GM12892 (cell line): ENCODE measurements at regions not wholly inside any gene's neighbourhood (a gene's known extent, or its start where the extent isn't known, plus 50 kb on each side); places are given as distances from the start of the nearest gene placed in this dataset.
"Not testable (repeated sequence)": the region's sequence is repeated elsewhere in the genome, so short reads cannot be mapped to it uniquely, and the experiment has no call there.

ENCODE experiments used
- DNase-seq: peaks from one replicate; pipeline ENCODE4 v3.0.0; 2011; ENCODE audit not compliant: insufficient read length
- FAIRE-seq: peaks from 2 replicates; lab custom pipeline; 2011; peaks lifted over from hg19 to GRCh38; lab: Jason Lieb, UNC
- POLR2A ChIP-seq: IDR thresholded peaks from 2 replicates; pipeline ENCODE4 v1.6.1; 2011; ENCODE audit warnings: low read depth, low read length, control low read depth
- POLR2AphosphoS5 ChIP-seq: IDR thresholded peaks from 2 replicates; pipeline ENCODE4 v1.6.1; 2011; ENCODE audit warnings: low read depth, low read length, control low read depth
- TAF1 ChIP-seq: IDR thresholded peaks from 2 replicates; pipeline ENCODE4 v1.6.1; 2011; ENCODE audit warnings: low read depth, mild to moderate bottlenecking, control low read depth, low read length, borderline replicate concordance

DNA sequence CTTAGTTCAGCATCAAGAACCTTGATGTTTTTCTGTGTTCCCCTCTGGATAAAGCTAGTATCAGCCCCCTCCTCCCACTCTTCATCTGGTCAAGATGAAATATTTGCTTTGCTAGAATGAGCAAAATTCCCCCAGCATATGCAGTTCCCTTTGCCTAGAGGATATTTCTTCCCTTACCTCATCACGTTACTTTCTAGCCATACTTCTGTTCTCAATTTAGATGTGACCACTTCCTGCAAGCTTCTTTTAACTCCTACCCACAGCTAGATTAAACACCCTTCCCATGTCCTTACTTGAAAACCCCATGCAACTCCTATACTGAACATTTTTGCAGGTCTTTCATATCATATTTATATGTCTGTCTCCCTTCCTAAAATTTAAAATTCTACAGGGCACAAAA, 178.9 kb upstream of the TUSC1 start:
- TF ChIP-seq TAF1, result no peak
- no peak for TF ChIP-seq POLR2A
- TF ChIP-seq POLR2AphosphoS5, result no peak
- FAIRE-seq, result no peak
- DNase-seq, result no peak

DNA sequence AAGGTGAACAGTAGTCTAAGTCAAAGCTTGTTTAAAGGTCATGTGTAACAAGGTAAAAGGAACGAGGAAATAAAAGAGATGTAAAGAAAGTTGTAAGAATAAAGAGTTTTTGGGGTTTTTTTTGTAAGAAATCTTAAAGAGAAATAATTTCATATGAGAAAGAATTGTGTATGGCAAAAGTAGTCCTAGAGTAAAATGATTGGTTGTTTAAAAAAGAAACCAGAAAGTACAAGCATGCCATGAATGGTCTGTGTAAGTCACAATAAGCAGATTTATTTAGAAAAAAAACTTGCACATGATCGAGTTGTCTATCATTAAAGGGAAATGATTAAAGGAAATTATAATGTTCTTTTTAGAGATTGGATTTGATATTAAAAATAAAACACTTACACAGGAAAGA, 172.6 kb upstream of the TUSC1 start:
- TF ChIP-seq POLR2A (no peak), TAF1 (no peak), POLR2AphosphoS5 (no peak)
- DNase-seq, result no peak
- no peak for FAIRE-seq

DNA sequence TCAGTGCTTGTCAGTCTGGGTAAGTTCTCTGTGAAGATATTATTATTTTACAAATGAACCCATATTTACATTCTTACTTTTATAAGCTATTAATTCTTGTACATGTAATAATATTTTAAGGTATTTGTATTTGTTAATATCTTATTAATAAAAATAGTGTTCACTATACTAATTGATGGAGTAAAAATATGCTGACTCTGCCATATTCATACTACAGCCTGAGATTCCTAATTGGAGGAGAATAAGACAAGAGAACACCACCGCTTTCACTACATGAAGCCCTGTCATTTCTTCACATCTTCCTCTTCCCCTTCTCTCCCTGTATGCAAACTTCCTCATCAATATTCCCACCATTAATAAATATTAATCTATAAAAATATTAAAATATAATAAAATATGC, 167.6 kb upstream of the TUSC1 start:
- TF ChIP-seq POLR2AphosphoS5 (no peak), TAF1 (no peak), POLR2A (no peak)
- FAIRE-seq, result no peak
- no peak for DNase-seq

DNA sequence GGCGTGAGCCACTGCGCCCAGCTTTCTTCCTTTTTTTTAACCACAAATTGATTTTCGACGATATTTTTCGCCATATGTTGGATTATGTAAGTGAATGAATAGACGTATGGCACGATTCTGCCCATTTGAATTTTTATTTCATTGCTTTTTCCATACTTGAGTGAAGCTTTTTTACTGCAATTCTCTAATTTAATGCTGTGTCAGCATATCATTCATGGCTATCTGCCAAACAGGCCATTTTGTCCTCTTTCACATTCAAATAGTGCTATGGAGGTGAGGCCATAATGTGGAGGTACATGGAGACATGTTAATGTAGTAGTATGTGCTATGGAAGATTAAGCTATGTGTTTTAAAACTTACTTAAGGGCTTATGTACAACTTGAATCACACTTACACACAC, 152.1 kb upstream of the TUSC1 start:
- FAIRE-seq (no peak), DNase-seq (no peak)
- TF ChIP-seq POLR2A (no peak), POLR2AphosphoS5 (no peak), TAF1 (no peak)

DNA sequence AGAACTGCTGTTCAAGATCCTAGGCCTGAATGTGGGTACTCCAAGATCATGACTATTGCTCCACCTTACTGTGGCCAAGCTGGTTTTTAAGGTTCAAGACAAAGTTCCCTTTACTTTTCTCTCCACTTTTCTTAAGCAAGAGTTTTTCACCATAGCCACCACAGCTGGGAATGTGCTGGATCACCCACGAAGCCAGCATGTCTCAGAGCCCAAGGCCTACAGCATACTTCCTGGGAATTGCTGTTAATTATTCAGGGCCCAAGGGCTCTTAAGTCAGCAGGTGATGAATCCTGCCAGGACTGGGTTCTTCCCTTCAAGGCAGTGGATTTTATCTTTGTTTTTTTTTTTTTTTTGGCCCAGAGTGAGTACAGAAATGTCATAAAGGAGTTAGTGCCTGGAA, 149.4 kb upstream of the TUSC1 start:
- no peak for FAIRE-seq
- TF ChIP-seq POLR2A, result no peak
- TF ChIP-seq POLR2AphosphoS5, result no peak
- no peak for TF ChIP-seq TAF1
- DNase-seq, result no peak

DNA sequence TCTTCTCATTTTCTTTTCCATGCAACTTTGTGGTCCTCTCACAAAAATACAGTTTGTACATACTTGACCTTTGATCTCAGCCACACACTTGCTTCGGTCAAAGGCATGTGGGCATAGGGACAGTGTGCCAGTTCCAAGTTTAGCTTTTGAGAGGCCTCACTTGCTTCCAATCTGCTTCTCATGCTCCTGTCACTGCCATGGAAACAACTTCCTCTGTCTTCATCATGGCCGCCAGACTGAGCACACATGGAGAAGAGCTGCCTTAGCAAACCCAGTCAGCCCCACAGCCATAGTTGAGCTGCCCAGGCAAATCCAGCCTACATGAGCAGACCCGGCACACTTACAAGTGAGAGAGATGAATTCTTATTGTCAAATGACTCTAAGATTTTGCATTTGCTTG, 138.2 kb upstream of the TUSC1 start:
- DNase-seq (no peak), FAIRE-seq (no peak)
- TF ChIP-seq POLR2A (no peak), TAF1 (no peak), POLR2AphosphoS5 (no peak)

DNA sequence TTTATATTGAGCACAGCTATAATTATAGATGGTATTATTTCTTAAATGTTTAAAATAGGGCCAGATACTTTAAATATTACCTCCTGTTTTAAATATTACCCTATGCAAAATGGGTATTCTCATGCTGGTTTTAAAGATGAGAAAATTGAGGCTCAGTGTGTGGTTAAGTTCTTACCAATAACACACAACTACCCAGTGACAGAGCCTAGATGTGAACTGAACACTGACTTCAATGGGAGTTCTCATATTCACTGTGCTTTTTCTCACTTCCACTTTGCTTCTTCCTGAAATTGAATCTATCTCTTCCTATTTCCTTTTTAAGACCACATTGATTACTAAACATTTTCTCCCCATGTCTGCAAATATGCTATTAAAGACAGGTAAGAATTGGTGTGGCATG, 135.8 kb upstream of the TUSC1 start:
- FAIRE-seq (no peak), DNase-seq (no peak)
- TF ChIP-seq POLR2AphosphoS5 (no peak), POLR2A (no peak), TAF1 (no peak)

DNA sequence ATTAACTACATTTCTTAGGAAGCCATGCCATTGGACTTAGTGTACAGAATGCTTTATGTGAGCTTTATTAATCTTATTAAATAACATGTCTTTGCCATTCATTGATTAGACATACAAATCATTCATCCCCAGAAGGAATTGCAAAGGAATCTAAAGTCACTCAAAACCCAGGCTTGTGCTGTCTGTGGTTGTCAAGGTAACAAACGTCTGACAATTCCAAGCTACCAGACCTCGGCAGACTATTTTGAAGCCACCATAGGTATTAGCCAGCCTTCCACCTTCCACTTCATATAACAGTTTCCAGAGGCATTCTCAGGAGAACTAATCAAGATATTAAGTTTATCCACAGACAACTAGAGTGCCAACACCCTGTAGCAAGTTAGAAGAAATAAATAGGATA, 135.2 kb upstream of the TUSC1 start:
- DNase-seq (no peak), FAIRE-seq (no peak)

DNA sequence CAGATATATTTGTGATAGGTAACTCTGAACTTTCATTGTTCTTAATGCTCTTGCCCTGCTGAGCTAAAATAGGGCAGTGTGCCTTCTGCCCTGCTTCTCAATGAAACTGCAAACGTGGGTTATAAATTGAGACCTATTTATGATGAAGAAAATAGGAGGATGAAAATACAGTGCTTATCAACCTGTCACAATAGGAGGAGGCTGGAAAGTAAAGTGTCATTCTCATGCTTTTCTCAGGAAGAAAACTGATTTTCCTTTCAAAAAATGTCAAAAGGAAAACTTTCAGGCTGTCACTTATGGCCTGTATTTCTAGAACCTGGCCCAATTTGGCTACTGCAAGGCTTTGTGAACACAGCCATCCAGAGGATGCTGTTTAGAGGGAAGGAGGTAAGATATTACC, 130.3 kb upstream of the TUSC1 start:
- no peak for DNase-seq
- TF ChIP-seq TAF1 (no peak), POLR2A (no peak), POLR2AphosphoS5 (no peak)
- FAIRE-seq, result no peak

More for the DNA sequence above, 135.2 kb upstream of the TUSC1 start:
- TF ChIP-seq POLR2AphosphoS5 (no peak), TAF1 (no peak), POLR2A (no peak)

DNA sequence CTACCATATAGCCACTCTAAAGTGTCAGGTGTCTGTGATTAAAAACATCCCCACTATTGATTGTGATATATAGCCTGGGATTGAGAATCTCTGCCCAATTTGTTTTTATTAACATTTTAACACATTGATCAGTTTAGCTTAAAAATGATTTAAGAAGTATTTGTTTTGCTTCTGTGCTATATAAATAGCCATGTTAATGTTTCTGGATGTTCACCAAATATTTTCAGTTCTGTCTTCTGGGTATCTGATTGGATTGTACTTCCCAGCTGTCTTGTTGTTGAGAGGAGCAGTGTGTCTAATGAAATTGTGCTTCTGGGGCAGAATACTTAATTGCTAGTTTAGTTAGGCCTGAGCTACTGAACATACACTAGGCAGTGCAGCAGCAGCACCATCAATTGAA, 126.6 kb upstream of the TUSC1 start:
- DNase-seq (no peak), FAIRE-seq (no peak)
- TF ChIP-seq TAF1, result no peak
- TF ChIP-seq POLR2A, result no peak
- no peak for TF ChIP-seq POLR2AphosphoS5

DNA sequence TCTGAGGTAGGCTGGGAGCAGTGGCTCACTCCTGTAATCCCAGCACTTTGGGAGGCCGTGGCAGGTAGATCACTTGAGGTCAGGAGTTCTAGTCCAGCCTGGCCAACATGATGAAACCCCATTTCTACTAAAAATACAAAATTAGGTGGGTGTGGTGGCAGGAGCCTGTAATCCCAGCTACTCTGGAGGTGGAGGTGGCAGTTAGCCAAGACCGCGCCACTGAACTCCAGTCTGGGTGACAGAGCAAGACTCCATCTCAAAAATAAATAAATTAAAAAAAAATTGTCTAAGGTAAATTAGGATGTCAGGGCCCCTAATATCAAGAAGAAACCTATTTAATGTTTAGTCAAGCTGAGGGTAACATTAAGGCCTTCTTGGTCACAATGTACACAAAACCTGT, 123.7 kb upstream of the TUSC1 start:
- not testable (repeated sequence) for FAIRE-seq, DNase-seq

DNA sequence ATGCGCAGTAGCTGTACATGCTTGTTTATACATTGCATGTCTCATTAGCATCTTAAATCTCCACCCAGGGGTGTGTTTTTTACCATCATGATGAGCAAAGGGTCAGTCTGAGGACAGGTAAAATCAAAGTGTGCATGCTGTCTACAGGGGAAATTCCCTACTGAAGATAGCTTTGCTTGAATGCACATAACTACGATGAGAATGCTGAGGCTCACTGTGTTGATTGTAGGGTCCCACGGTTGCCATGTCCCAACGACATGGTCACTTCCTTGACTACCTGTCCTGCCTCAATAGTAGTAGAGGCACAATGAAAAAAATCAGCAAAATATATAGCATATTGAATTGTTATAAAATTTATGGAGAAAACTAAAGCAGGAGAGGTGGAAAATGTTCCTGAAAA, 95.6 kb upstream of the TUSC1 start:
- TF ChIP-seq TAF1, result no peak
- no peak for TF ChIP-seq POLR2A
- TF ChIP-seq POLR2AphosphoS5, result no peak
- FAIRE-seq (no peak), DNase-seq (no peak)

DNA sequence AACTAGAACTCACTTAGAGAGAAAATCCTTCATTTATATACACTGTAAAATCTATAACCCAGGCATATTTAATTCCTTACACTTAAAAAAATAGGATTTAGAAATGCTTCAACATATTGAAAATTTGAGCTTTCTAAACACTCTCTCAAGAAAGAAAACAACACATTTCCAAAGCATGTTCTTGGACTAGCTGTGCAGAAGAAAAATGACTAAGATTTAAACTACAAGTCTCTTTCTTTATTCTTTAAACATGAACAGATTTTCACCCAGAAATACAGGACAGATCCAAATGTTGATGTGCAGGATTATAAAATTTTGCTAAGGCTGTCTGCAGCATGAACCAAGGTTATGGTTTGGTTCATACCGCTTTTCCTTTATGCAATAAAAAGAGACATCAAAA, 77.7 kb upstream of the TUSC1 start:
- DNase-seq (no peak), FAIRE-seq (no peak)
- no peak for TF ChIP-seq POLR2A
- TF ChIP-seq TAF1, result no peak
- no peak for TF ChIP-seq POLR2AphosphoS5
